Right lobe of liver (tissue), 6 donors: ENCODE measurements at regions not wholly inside any gene's neighbourhood (a gene's known extent, or its start where the extent isn't known, plus 50 kb on each side); places are given as distances from the start of the nearest gene placed in this dataset.

Source experiments
- ATAC-seq, 4 donors: fragments of 200-7000 bp; cut with Tn5 transposase; one replicate each; pipeline ENCODE4 v1.9.1; 2020; ENCODE audit warnings: mild to moderate bottlenecking in 4 of 4, moderate library complexity in 4 of 4
- DNase-seq, 3 donors: peaks; one replicate each; pipeline ENCODE4 v3.0.0-alpha.2; 2020
- H3K27ac ChIP-seq, 3 donors: fragments of 200-600 bp; one replicate each; pipeline ENCODE4 v1.8.0; 2022
- H3K27me3 ChIP-seq, 2 donors: fragments of 200-600 bp; one replicate each; pipeline ENCODE4 v1.8.0; 2022
- H3K36me3 ChIP-seq, 4 donors: fragments of 200-600 bp; sonication (generic) in 1 of 4; one replicate each; pipeline versions ENCODE4 v1.5.1 to v1.8.0; 2017 to 2022; ENCODE audit warnings: control low read depth in 1 of 4
- H3K4me1 ChIP-seq, 4 donors: fragments of 200-600 bp; sonication (generic) in 1 of 4; one replicate each; pipeline versions ENCODE4 v1.5.1 to v1.8.0; 2017 to 2022; ENCODE audit warnings: control low read depth in 1 of 4
- H3K4me3 ChIP-seq, 3 donors: fragments of 200-600 bp; one replicate each; pipeline ENCODE4 v1.8.0; 2022
- H3K9me3 ChIP-seq, 4 donors: fragments of 200-600 bp; sonication (generic) in 1 of 4; one replicate each; pipeline versions ENCODE4 v1.5.1 to v1.8.0; 2017 to 2022; ENCODE audit warnings: control low read depth in 1 of 4
- POLR2A ChIP-seq: fragments of 450-650 bp; IDR thresholded peaks from one replicate; pipeline ENCODE4 v1.6.1; 2017; ENCODE audit warnings: antibody characterized with exemption, mild to moderate bottlenecking
- WGBS: methylation state at CpG from one replicate; pipeline ENCODE4 v1.1.6; 2018; ENCODE audit warnings: low coverage, low lambda C conversion rate; ENCODE audit not compliant: insufficient coverage; ENCODE audit errors: missing lambda C conversion rate; 5-methylcytosine and 5-hydroxymethylcytosine counted together
- intact Hi-C, 2 donors: fragments of 100-400 bp; cut with DNase I; formaldehyde crosslinking; loops; one replicate each; pipeline versions ENCODE4 v1.11.2 to v1.14.1; 2022
- TF ChIP-seq, protein P1 (sequence below), 4 donors: fragments of 200-600 bp in 3 of 4; fragments of 450-650 bp in 1 of 4; IDR thresholded peaks; one replicate each; pipeline versions ENCODE4 v1.5.1 to v1.8.0; 2016 to 2022; ENCODE audit warnings: antibody characterized with exemption in 4 of 4, mild to moderate bottlenecking in 2 of 4
- donor health status: DM: no; HTN: yes; CAD: no.
- donor health status: DM: no; HTN: no; CAD: no.
- donor health status: DM: no; HTN: no; CAD: no.
- donor health status: DM: no; HTN: yes; CAD: no.
- donor health status: DM: no; HTN: yes; CAD: no.

DNA sequence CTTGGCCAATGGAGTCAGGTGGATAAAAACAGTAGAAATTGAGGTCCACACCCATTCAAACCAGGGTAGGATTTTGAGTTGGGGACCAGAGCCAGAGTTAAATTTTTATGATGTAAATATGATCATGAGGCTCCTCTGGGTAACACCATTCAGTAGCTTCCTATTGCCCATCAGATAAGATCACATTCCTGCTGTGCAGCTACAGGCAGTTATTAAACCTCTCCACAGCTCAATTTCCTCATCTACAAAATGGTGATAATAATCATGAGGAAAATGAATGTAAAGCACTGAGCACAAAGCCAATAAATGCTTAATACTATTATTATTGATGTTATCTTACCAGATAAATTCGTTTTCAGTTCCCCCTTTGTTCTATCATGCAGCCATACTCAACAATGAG lies 432.0 kb downstream of the CAAP1 start:
- Histone ChIP-seq H3K36me3 (no peaks in the 10 kb centered on the region), H3K27ac (no peak overlapping the region), H3K4me3 (no peak overlapping the region), H3K9me3 (no peaks in the 10 kb centered on the region), H3K27me3 (no peaks in the 10 kb centered on the region), H3K4me1 (no peaks in the 10 kb centered on the region)
- TF ChIP-seq POLR2A, result no peak
- TF ChIP-seq, protein P1, sequence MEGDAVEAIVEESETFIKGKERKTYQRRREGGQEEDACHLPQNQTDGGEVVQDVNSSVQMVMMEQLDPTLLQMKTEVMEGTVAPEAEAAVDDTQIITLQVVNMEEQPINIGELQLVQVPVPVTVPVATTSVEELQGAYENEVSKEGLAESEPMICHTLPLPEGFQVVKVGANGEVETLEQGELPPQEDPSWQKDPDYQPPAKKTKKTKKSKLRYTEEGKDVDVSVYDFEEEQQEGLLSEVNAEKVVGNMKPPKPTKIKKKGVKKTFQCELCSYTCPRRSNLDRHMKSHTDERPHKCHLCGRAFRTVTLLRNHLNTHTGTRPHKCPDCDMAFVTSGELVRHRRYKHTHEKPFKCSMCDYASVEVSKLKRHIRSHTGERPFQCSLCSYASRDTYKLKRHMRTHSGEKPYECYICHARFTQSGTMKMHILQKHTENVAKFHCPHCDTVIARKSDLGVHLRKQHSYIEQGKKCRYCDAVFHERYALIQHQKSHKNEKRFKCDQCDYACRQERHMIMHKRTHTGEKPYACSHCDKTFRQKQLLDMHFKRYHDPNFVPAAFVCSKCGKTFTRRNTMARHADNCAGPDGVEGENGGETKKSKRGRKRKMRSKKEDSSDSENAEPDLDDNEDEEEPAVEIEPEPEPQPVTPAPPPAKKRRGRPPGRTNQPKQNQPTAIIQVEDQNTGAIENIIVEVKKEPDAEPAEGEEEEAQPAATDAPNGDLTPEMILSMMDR (IDR thresholded peaks at IDR 0.05), result no peak
- intact Hi-C loops, result no loop called here
- ATAC-seq (no peak), DNase-seq (no peak)
- 12% methylated on average over 1 of the region's 1 CpG for WGBS

- intact Hi-C loops, result no loop called here
- Histone ChIP-seq H3K4me1 (no peaks in the 10 kb centered on the region), H3K9me3 (no peaks in the 10 kb centered on the region), H3K27ac (no peak overlapping the region), H3K4me3 (no peak overlapping the region), H3K36me3 (no peaks in the 10 kb centered on the region), H3K27me3 (no peaks in the 10 kb centered on the region)
- DNase-seq (no peak), ATAC-seq (no peak)
- no peak for TF ChIP-seq POLR2A
- TF ChIP-seq, protein P1 (IDR thresholded peaks at IDR 0.05), result no peak
- WGBS, result 31% methylated on average over 2 of the region's 2 CpGs
Observed at GRCh38 chr9:26459959-26460358, 432.6 kb downstream of the CAAP1 start.

DNA sequence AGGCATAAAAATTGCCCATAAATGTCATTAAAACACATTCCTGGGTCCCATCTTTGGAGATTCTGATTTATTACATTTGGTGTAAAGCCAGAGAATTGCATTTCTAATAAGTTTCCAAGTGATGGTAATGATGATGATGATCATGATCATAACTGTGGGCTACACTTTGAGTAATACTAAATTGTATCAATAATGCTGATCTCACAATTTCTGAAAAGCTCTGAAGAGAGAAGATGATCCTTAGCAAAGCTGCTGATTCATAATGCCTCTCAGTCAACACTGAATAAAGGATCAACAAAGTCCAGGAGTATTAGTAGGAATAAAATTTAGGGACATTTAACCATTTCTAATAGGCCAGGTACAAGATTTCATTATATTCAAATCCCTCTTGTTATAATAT lies 434.5 kb downstream of the CAAP1 start:
- no peaks in the 10 kb centered on the region for H3K4me1 ChIP-seq
- H3K27ac ChIP-seq, result no peak overlapping the region
- TF ChIP-seq, protein P1 (IDR thresholded peaks at IDR 0.05), result no peak
- TF ChIP-seq POLR2A, result no peak
- DNase-seq (no peak), ATAC-seq (no peak)
- intact Hi-C loops, result no loop called here
- H3K9me3 ChIP-seq, result no peaks in the 10 kb centered on the region
- no peaks in the 10 kb centered on the region for H3K27me3 ChIP-seq
- no peaks in the 10 kb centered on the region for H3K36me3 ChIP-seq
- H3K4me3 ChIP-seq, result no peak overlapping the region

GRCh38 chr9:26457151-26457550 lies 435.5 kb downstream of the CAAP1 start:
- H3K9me3 ChIP-seq, result no peaks in the 10 kb centered on the region
- TF ChIP-seq POLR2A, result no peak
- TF ChIP-seq, protein P1 (IDR thresholded peaks at IDR 0.05), result no peak
- no peak overlapping the region for H3K27ac ChIP-seq
- DNase-seq (no peak), ATAC-seq (no peak)
- no peaks in the 10 kb centered on the region for H3K27me3 ChIP-seq
- H3K36me3 ChIP-seq, result no peaks in the 10 kb centered on the region
- intact Hi-C loops, result no loop called here
- 36% methylated on average over 3 of the region's 3 CpGs for WGBS
- H3K4me3 ChIP-seq, result no peak overlapping the region
- H3K4me1 ChIP-seq, result no peaks in the 10 kb centered on the region

- DNase-seq, result no peak
- Histone ChIP-seq H3K36me3 (no peaks in the 10 kb centered on the region), H3K4me3 (no peak overlapping the region), H3K27me3 (no peaks in the 10 kb centered on the region), H3K9me3 (no peaks in the 10 kb centered on the region), H3K4me1 (no peaks in the 10 kb centered on the region), H3K27ac (no peak overlapping the region)
- no peak for ATAC-seq
- WGBS, result 53% methylated on average over 3 of the region's 3 CpGs
- intact Hi-C loops, result no loop called here
- TF ChIP-seq POLR2A, result no peak
- TF ChIP-seq, protein P1 (IDR thresholded peaks at IDR 0.05), result no peak
Observed at GRCh38 chr9:26439061-26439624, 453.5 kb downstream of the CAAP1 start.
